ENCODE measurements at regions not wholly inside any gene's neighbourhood (a gene's known extent, or its start where the extent isn't known, plus 50 kb on each side); places are given as distances from the start of the nearest gene placed in this dataset.

DNA sequence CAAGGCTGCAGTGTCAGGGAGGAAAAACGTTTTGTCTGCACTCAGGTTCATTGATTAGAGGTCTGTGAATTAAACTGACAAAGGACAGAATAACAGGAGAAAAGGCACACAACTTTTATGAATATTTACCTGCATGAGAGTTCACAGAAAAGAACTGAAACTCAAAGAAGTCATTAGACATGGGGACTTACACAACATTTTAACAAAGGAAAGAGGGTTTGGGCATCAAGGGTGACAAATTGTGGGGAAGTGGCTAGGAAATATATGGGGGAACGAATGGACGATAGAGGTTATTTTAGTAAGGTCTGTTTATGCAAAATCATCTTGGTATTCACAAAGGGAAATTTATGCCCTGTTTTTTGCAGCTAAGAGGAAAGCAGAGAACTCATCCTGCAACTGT is 65.6 kb upstream of the C15orf39 start:
- DNase-seq, result no peak

DNA sequence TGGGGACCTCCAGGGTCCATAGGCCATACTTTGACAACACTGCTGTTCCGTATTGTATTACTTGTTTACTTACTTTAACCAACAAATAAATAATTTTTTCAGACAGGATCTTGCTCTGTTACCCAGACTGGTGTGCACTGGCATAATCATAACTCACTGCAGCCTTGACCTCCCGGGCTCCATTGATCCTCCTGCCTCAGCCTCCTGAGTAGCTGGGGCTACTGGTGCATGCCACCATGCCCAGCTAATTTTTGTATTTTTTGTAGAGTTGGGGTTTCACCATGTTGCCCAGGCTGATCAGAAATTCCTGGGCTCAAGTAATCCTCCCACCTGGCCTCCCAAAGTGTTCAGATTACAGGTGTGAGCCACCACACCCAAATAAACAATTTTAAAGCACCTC is 64.9 kb upstream of the C15orf39 start:
- no peak for DNase-seq

DNA sequence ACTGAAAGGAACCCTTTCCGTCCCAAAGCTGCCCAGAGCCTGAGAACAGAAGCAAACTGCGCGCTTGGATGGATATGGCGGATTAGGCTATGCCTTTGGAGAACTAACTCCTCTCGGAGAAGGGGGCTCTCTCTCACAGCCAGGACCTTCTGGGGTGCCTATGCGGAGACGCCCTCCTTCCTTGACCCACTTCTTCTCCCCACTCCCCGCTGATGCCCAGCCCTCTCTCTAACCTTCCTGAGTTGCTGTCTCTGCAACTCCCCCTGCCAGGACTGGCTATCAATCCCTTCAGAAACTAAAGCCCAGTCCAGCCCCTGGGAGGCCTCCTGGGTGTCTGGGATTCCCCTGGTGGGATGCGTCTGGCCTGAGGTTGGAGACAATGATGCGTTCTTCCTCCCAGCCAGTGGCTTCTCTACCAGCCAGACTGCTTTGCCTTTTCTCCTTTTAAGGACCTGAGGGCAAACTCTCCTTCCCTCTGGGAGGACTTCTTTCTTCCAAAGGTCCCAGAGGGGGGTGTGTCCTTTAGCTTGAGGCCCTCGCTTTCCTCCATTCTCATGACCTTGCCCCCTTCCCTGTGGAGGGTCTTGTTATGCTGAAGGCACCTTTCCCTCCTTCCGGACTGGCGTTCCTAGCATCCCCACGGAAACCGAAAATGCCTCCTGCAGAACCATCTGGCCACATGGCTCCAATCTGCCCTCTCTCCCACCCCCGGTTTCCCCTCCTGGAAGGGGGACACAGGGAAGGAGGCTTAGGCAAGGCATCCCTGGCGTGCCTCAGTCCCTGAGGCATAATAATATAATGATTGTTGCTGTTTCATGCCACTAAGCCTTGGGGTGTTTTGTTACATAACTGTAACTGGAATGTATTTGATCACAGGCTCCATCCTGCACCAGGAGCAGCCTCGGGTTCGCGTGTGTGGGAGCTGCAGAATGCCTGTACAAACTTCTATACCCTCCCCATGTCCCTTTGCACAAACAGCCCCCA is 63.4 kb upstream of the C15orf39 start:
- DNase-seq, result no peak

DNA sequence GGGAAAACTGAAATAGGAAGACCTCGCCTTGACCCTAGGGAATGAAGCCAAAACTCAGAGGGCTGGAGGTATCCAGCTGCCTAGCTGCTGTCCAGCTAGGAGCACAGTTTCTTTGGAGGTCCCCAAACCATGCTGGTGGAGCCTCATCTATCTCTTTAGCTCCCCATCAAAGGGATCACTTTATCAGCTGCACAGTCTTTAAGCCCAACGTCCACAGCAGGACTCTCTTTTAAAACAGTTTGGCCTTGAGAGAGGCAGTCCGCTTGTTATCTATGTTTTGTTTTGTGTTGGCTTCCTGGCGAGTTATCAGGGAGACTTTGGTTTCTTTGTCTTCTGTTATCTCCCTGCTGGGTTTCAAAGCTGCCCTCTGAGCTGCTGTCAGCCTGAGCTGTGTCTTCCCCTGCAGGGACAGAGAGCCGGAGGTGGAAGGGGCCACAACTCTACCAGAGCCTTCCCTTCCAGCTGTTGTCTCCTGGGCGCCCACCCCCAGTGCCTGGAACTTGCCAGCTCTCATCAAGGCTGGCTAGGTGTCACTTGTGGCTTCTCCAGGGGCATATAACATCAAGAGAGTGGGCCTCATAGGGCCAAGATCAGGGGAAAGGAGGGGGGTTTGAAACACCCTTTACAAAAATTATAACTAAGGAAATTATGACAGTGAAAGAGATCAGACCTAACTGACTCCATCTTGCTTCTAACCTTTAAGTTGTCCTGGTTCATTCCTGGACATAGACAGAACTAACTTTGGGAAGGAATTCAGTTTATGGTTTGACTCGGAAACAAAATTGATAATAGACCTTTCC is 61.4 kb upstream of the C15orf39 start:
- DNase-seq, result no peak

DNA sequence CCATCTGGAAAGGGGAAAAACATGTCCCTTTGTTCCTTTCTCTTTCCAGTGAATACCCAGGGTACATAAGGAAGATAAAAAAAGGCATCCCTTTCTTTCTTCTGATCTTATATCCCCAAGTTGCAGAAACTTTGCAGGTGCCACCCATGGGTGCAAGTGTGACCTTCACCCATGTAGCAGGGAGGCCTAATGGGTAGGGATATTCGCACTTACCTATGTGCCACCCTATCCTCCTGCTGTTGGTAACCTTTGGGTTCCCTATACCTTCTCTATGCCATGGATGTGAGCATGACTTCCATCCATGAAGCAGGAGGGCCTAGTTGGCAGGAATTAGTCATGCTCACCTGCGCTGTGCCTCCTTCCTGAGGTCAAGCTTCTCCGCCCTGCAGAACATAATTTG is 59.2 kb upstream of the C15orf39 start:
- no peak for DNase-seq

DNA sequence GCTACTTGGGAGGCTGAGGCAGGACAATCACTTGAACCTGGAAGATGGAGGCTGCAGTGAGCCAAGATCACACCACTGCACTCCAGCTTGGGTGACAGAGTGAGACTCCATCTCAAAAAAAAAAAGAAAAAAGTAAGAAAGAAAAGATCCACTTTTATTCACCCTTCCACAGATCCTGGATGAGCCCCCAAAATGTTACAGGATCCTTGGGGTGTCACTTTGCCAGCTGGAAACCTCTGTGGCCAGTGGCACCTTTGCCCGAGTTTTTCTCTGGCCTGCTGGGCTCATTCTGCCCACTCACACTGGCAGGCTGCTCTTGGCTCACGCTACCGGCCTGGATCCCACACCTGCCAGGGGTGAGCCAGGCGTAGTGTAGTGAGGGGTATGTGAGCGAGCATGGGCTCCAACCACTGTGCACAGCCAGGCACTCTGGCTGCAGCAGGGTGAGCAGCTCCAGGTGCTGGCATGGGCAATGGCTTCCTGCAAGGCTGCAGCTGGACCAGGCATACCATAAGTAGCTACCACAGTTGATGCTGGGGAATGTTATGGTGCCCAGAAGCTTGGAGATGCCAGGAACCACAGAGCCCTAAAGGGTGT is 57.8 kb upstream of the C15orf39 start:
- DNase-seq, result no peak

DNA sequence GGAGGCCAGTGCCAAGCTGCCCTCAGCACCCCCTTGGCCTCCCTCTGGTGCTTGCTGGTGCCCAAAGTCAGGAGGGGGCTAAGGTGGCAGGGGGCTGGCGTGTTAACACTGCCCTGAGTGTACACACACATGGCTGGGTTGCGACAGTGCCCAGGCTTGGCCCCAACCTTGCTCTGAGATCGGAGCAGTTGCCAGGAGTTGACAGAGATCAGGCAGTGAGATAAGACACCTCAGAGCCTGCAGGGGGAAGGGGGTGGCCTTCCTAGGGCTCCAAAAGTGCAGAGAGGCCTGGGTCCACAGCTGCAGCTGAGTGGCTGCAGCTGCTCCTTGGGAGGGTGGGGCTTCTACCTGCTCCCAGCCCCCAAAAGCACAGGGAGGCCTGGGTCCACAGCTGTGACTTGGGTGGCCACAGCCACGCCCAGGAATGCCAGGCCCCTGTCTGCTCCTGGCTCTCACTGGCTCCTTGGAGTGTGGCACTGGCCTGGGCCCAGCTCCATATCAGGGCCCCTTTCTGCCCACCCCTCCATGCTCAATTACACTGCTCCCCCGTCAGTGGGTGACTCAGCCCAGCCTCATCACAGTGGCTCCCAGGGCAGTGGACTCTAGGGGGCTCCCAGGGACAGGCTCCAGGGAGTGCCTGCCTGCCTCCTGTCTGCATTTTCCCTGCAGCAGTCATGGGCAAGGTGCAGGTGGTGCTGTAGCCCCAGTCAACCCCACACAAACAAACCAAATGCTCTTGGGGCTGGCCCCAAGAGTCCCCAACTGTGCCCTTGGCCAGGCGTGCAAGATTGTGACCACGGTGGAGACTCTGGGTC is 56.4 kb upstream of the C15orf39 start:
- DNase-seq, result no peak

DNA sequence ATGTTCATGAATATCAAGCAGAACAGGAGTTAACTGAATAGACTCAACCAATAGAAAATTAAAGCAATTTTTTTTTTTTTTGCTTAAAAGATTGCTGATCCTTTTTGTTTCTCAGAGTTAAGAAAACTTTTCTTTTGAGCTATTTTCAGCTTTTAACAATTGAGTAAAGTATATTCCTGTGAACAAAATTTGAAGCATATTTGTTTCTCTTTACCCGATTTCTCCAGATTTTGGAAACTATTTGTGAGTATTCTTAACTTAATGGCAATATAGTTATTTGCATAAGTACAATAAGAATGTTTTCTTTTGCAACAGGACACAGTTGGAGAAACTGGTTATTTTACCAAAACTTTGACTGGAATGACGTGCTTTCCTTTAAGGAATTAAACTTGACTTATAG is 53.4 kb upstream of the C15orf39 start:
- no peak for DNase-seq

DNA sequence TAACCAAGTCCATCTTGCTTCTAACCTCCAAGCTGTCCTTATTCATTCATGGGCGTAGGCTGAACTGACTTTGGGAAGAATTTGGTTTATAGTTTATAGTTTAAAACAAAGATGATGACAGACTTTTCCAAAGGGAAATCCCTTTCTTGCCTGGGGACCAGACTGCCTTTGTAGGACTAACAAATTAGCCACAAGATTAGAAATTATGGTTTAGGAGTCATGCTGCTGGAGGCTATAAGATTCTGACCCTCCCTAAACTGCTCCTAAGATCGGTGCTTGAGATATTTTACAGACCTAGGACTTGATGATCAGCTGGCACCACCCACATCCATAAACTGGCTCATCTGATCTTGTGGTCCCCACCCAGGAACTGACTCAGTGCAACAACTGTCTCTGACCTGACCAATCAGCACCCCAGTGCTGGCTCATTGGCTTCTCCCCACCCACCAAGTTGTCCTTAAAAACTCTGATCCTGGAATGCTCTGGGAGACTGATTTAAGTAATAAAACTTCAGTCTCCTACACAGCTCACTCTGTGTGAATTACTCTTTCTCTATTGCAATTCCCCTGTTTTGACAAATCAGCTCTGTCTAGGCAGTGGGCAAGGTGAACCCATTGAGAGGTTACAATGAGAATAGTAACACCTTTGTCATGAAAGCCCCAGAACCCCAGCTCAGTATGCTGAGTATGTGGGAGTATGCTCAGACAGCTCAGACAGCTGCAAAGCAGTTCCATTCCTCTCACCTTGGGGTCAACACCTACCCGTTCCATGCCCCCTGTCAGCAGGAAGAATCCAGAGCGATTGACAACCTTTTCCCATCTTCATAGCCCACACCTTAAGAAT is 51.6 kb upstream of the C15orf39 start:
- no peak for DNase-seq

DNA sequence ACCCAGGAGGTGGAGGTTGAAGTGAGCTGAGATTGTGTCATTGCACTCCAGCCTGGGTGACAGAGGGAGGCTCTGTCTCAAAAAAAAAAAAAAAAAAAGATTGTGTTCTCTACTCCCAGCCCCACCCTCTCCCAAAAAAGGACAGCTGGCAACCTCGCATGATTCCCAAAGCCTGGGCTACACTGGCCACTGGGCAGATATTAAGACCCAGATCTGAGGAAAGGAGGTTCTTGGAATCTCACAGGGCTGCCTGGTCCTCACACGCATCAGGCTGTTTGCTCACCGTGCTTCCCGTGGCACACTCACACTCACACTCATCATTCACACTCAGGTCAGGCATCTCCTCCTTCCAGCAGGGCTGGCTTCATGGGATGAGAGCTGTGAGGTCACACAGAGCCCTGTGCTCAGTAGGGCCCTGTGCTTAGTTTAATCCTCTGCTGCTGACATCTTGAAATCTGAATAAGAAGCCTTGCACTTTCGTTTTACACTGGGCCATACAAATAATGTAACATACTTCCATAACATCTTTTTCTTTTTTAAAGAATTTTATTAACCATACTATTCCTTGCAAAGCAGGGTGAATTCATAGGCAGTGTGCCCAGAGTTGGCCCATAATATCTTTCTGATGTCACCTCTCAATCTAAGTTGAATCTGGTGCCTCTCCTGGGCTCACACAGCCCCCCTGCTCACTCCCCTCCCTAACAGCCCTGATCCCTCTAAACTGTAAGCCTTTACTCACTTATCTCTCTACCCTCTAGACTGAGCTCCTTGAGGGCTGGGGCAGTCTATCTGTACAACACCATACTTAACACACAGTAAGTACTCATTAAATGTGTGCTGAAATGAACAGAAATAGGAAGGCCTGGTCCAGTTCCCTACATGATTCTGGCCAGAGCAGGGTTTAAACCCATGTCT is 50.2 kb upstream of the C15orf39 start:
- DNase-seq, result no peak

Data from NCI-H2029 (cell line).